ENCODE measurements at regions not wholly inside any gene's neighbourhood (a gene's known extent, or its start where the extent isn't known, plus 50 kb on each side); places are given as distances from the start of the nearest gene placed in this dataset.

- no TSS peak for BruUV-seq (replicated peaks)
- intact Hi-C loops (cut with micrococcal nuclease) (no loop called here), dilution Hi-C loops (cut with MboI; ENCODE audit: extremely low pct_ligation_motif_present, low sequenced_read_pairs) (no loop called here)
- peak overlapping the region; percentile 36 for H3K4me2 ChIP-seq (ENCODE audit: insufficient read depth, low read length)
- no peaks in the 10 kb centered on the region for H3K9me1 ChIP-seq (replicated peaks; ENCODE audit: control insufficient read depth, extremely low read depth, insufficient read depth, low read length)
- H3K4me1 ChIP-seq (ENCODE audit: control insufficient read depth, extremely low read depth, insufficient read depth, low read length) = peaks cover 9% of the 10 kb centered on the region
- H3K79me2 ChIP-seq (ENCODE audit: control insufficient read depth, insufficient read depth, low read length) = no peaks in the 10 kb centered on the region
- no peaks in the 10 kb centered on the region for H4K20me1 ChIP-seq (replicated peaks; ENCODE audit: control insufficient read depth, extremely low read depth, insufficient read depth, low read length)
- H3K27ac ChIP-seq (ENCODE audit: insufficient read depth, low read depth, low read length) = peak overlapping the region; percentile 18
- no peaks in the 10 kb centered on the region for H3K36me3 ChIP-seq (ENCODE audit: control insufficient read depth in 2 of 2, extremely low read depth in 1 of 2, insufficient read depth in 2 of 2, low read length in 2 of 2)
- no peak overlapping the region for H2AFZ ChIP-seq (ENCODE audit: low read depth, low read length)
- no peak overlapping the region for H3K4me3 ChIP-seq (replicated peaks in 1 of 3; ENCODE audit: insufficient read depth in 1 of 3, low read depth in 1 of 3, low read length in 3 of 3)
- H3K9me3 ChIP-seq (replicated peaks; ENCODE audit: control insufficient read depth, insufficient read depth, low read length) = no peaks in the 10 kb centered on the region
- CTCF ChIA-PET = no interaction called here
- TF ChIP-seq MYC (IDR thresholded peaks at IDR 0.05; ENCODE audit: low read depth, low read length) = no peak
- peak; percentile 26 for TF ChIP-seq JUN (IDR thresholded peaks at IDR 0.05; ENCODE audit: borderline replicate concordance, insufficient read depth, insufficient read length, low read depth)
- no peak for TF ChIP-seq EZH2 (IDR thresholded peaks at IDR 0.05; ENCODE audit: borderline replicate concordance, low read depth, low read length, severe bottlenecking)
- FAIRE-seq (no peak), DNase-seq (ENCODE audit: low read depth, low spot score) (peak; percentile 61)
- no peak overlapping the region for H3K9ac ChIP-seq (replicated peaks; ENCODE audit: extremely low read depth, insufficient read depth, low read length)
- POLR2A ChIA-PET = no interaction called here
- no peaks in the 10 kb centered on the region for H3K27me3 ChIP-seq (ENCODE audit: control insufficient read depth in 2 of 2, insufficient read depth in 2 of 2, low read length in 2 of 2)
Measured at GRCh38 chr4:65747386-65747785, 77.1 kb upstream of the EPHA5 start.

DNA sequence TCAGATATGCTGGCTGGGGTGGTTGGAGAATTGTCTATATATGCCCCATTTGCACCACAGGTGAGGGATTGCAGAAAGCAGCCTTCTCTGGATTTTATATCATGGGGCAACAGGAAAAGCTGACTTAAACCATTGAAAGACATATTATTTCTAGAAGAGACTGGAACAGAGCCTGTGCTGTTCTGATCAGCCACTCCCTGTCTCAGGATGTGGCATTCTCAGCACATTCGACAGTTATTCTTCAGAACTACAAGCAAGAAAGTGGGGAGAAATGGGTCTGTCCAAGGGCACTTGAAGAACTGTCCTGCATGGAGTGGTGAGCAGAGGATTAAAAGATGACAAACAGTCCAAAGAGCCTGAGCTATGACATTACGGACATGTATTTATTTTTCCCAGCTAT is 67.8 kb upstream of the EPHA5 start:
- ChIA-PET CTCF (interaction anchor here (1.5 kb wide), 1 partner anchor 17 kb away, joined by 3 read pairs; no protein-coding TSS in a partner anchor), POLR2A (no interaction called here)
- dilution Hi-C loops (cut with MboI; ENCODE audit: extremely low pct_ligation_motif_present, low sequenced_read_pairs) (no loop called here), intact Hi-C loops (cut with micrococcal nuclease) (no loop called here)
- H3K4me3 ChIP-seq (replicated peaks in 1 of 3; ENCODE audit: insufficient read depth in 1 of 3, low read depth in 1 of 3, low read length in 3 of 3) = no peak overlapping the region
- peaks cover 2 to 5% of the 10 kb centered on the region in 2 experiments for H3K27me3 ChIP-seq (ENCODE audit: control insufficient read depth in 2 of 2, insufficient read depth in 2 of 2, low read length in 2 of 2)
- H3K4me1 ChIP-seq (ENCODE audit: control insufficient read depth, extremely low read depth, insufficient read depth, low read length) = no peaks in the 10 kb centered on the region
- H3K79me2 ChIP-seq (ENCODE audit: control insufficient read depth, insufficient read depth, low read length) = no peaks in the 10 kb centered on the region
- no peak overlapping the region for H3K9ac ChIP-seq (replicated peaks; ENCODE audit: extremely low read depth, insufficient read depth, low read length)
- no peak overlapping the region for H2AFZ ChIP-seq (ENCODE audit: low read depth, low read length)
- no peak overlapping the region for H3K4me2 ChIP-seq (ENCODE audit: insufficient read depth, low read length)
- BruUV-seq (replicated peaks) = no TSS peak
- no peak overlapping the region for H3K27ac ChIP-seq (ENCODE audit: insufficient read depth, low read depth, low read length)
- DNase-seq (ENCODE audit: low read depth, low spot score) (no peak), FAIRE-seq (no peak)
- H3K9me3 ChIP-seq (replicated peaks; ENCODE audit: control insufficient read depth, insufficient read depth, low read length) = no peaks in the 10 kb centered on the region
- no peak for TF ChIP-seq FOS (IDR thresholded peaks at IDR 0.05; ENCODE audit: borderline replicate concordance, insufficient read depth, low read length)
- TF ChIP-seq POLR2AphosphoS5 (IDR thresholded peaks at IDR 0.05; ENCODE audit: insufficient read depth, low read depth, low read length) = no peak
- no peak for TF ChIP-seq MYC (IDR thresholded peaks at IDR 0.05; ENCODE audit: low read depth, low read length)
- TF ChIP-seq GATA2 (IDR thresholded peaks at IDR 0.05; ENCODE audit: insufficient read depth, insufficient read length, low read depth, low read length) = no peak
- TF ChIP-seq POLR2A (IDR thresholded peaks at IDR 0.05; ENCODE audit: low read depth, low read length) = no peak
- TF ChIP-seq EZH2 (IDR thresholded peaks at IDR 0.05; ENCODE audit: borderline replicate concordance, low read depth, low read length, severe bottlenecking) = no peak
- TF ChIP-seq CTCF (IDR thresholded peaks at IDR 0.05; ENCODE audit: extremely low read depth in 1 of 2, insufficient read depth in 1 of 2, low read depth in 1 of 2, low read length in 2 of 2) = no peak
- TF ChIP-seq JUN (IDR thresholded peaks at IDR 0.05; ENCODE audit: borderline replicate concordance, insufficient read depth, insufficient read length, low read depth) = no peak
- TF ChIP-seq MAX (IDR thresholded peaks at IDR 0.05; ENCODE audit: insufficient read depth, insufficient read length) = no peak
- H4K20me1 ChIP-seq (replicated peaks; ENCODE audit: control insufficient read depth, extremely low read depth, insufficient read depth, low read length) = no peaks in the 10 kb centered on the region
- H3K36me3 ChIP-seq (ENCODE audit: control insufficient read depth in 2 of 2, extremely low read depth in 1 of 2, insufficient read depth in 2 of 2, low read length in 2 of 2) = no peaks in the 10 kb centered on the region
- peaks cover 2% of the 10 kb centered on the region for H3K9me1 ChIP-seq (replicated peaks; ENCODE audit: control insufficient read depth, extremely low read depth, insufficient read depth, low read length)

Measured in endothelial cell of umbilical vein (primary cell).